ENCODE measurements at regions not wholly inside any gene's neighbourhood (a gene's known extent, or its start where the extent isn't known, plus 50 kb on each side); places are given as distances from the start of the nearest gene placed in this dataset.
A peak's percentile ranks its signal among the peaks of the same experiment; 100 is the strongest.

DNA sequence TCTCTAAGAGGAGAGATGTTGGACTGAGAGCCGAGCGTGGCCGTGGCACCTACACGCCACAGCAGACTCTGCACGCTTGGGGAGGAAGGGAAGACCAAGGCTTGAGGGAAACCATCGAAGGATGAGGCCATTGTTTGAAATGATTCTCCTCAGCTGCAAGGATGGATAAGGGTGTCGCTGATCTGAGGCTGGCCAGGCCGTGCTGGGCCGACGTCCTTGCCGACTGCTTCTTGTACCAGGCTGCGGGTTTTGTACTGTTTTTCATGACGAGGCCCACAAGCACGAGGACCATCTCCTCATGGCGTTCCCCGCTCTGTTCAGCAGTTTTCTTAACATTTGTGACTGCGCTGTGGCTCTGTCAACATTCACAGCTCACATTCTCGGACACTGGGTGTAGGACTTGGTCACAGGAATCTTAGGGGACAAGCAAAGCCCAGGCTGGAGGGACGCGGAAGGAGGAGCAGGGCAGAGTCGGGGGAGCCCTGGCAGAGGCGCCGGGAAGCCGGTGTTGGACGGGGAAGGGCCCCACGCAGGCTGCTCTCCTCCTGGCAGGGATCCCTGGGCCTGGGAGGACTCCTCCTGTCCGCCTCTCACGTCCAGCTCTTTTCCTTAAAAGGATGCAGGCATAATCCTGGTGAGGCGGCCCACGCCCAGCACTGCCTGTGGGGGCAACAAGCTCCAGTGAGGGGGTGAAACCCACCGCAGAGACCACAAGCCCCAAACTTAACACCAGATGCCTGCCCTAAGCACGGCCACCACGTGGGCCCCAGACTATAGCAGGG lies 259.0 kb upstream of the SALL3 start:
- no peaks in the 10 kb centered on the region for H4K20me1 ChIP-seq (ENCODE audit: insufficient read depth, low read length)
- no peak overlapping the region for H2AFZ ChIP-seq (ENCODE audit: insufficient read depth, low read depth, low read length, poor library complexity, severe bottlenecking)
- H3K27ac ChIP-seq (ENCODE audit: low read depth in 1 of 2, low read length in 2 of 2) = no peak overlapping the region
- no peak overlapping the region for H3K9ac ChIP-seq (ENCODE audit: insufficient read depth, low read length, poor library complexity, severe bottlenecking)
- H3K4me2 ChIP-seq (replicated peaks; ENCODE audit: extremely low read depth, low read length, poor library complexity, severe bottlenecking) = no peak overlapping the region
- no peaks in the 10 kb centered on the region for H3K4me1 Mint-ChIP-seq
- no peaks in the 10 kb centered on the region for H3K36me3 Mint-ChIP-seq
- H3K79me2 ChIP-seq (ENCODE audit: insufficient read depth, low read length) = no peaks in the 10 kb centered on the region
- no peak overlapping the region for H3K4me3 ChIP-seq (replicated peaks in 1 of 3; ENCODE audit: low read depth in 2 of 3, low read length in 3 of 3)
- no peak overlapping the region for H3K27ac Mint-ChIP-seq
- peaks cover 9 to 21% of the 10 kb centered on the region in 2 donors for H3K9me3 ChIP-seq (replicated peaks in 1 of 2; ENCODE audit: control insufficient read depth in 1 of 2, insufficient read depth in 1 of 2, low read length in 2 of 2)
- peaks cover 10 to 23% (median 14%) of the 10 kb centered on the region in 7 donors for H3K9me3 Mint-ChIP-seq
- 77% methylated on average over 28 of the region's 33 CpGs for WGBS (ENCODE audit: insufficient coverage)
- no peak overlapping the region for H3K4me3 Mint-ChIP-seq
- TF ChIP-seq, protein P1, sequence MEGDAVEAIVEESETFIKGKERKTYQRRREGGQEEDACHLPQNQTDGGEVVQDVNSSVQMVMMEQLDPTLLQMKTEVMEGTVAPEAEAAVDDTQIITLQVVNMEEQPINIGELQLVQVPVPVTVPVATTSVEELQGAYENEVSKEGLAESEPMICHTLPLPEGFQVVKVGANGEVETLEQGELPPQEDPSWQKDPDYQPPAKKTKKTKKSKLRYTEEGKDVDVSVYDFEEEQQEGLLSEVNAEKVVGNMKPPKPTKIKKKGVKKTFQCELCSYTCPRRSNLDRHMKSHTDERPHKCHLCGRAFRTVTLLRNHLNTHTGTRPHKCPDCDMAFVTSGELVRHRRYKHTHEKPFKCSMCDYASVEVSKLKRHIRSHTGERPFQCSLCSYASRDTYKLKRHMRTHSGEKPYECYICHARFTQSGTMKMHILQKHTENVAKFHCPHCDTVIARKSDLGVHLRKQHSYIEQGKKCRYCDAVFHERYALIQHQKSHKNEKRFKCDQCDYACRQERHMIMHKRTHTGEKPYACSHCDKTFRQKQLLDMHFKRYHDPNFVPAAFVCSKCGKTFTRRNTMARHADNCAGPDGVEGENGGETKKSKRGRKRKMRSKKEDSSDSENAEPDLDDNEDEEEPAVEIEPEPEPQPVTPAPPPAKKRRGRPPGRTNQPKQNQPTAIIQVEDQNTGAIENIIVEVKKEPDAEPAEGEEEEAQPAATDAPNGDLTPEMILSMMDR (IDR thresholded peaks at IDR 0.05) = no peak
- H3K27me3 ChIP-seq (ENCODE audit: control insufficient read depth in 2 of 2, insufficient read depth in 2 of 2, low read length in 2 of 2) = peaks cover 0 to 25% of the 10 kb centered on the region in 2 donors
- H3K36me3 ChIP-seq (replicated peaks in 1 of 2; ENCODE audit: control insufficient read depth in 1 of 2, insufficient read depth in 2 of 2, low read length in 2 of 2) = no peaks in the 10 kb centered on the region
- H3K27me3 Mint-ChIP-seq (ENCODE audit: low read depth in 3 of 3) = peaks cover 10 to 22% (median 22%) of the 10 kb centered on the region in 3 donors
- no peaks in the 10 kb centered on the region for H3K4me1 ChIP-seq (ENCODE audit: control insufficient read depth in 1 of 2, insufficient read depth in 2 of 2, low read length in 2 of 2)
- intact Hi-C loops (cut with micrococcal nuclease) = no loop called here
- DNase-seq = no peak

DNA sequence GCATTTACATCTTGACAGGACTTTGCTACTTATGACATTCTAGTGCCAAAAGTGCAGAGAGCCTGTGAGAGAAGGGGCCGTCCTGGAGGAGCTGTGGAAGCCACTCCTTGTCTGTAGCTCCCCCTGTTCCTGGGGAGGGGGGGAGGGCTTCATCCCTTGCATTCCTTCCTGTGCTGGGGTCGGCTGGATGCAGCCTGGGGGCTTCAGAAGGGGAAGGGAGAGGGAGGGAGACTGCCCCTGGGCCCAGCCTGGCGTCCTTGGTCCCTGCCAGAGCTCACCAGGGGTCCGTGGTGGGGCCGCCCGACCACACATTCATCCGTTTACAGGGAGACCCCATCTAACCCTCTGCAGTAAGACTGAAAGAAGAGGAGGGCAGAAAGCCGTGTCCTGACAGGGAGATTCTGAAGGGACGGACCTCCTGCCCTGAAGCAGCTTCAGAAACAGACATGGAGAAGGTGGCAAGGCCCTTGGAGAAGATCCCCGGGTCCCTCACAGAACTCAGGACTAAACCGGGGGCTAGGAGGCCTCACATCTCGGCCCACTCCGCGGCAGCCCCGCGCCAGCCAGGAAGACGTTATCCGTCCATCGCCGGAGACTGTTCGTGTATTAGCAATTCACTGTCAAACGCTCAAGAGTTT lies 258.3 kb upstream of the SALL3 start:
- H3K27ac Mint-ChIP-seq = peak overlapping the region in 1 of 7 donors; percentile 2
- TF ChIP-seq, protein P1 (IDR thresholded peaks at IDR 0.05) = no peak
- H4K20me1 ChIP-seq (ENCODE audit: insufficient read depth, low read length) = no peaks in the 10 kb centered on the region
- H3K36me3 ChIP-seq (replicated peaks in 1 of 2; ENCODE audit: control insufficient read depth in 1 of 2, insufficient read depth in 2 of 2, low read length in 2 of 2) = no peaks in the 10 kb centered on the region
- 20% methylated on average over 17 of the region's 22 CpGs for WGBS (ENCODE audit: insufficient coverage)
- no peaks in the 10 kb centered on the region for H3K4me1 Mint-ChIP-seq
- intact Hi-C loops (cut with micrococcal nuclease) = no loop called here
- no peak overlapping the region for H3K27ac ChIP-seq (ENCODE audit: low read depth in 1 of 2, low read length in 2 of 2)
- no peak overlapping the region for H3K4me2 ChIP-seq (replicated peaks; ENCODE audit: extremely low read depth, low read length, poor library complexity, severe bottlenecking)
- no peak for DNase-seq
- peaks cover 9 to 21% of the 10 kb centered on the region in 2 donors for H3K9me3 ChIP-seq (replicated peaks in 1 of 2; ENCODE audit: control insufficient read depth in 1 of 2, insufficient read depth in 1 of 2, low read length in 2 of 2)
- H3K4me3 Mint-ChIP-seq = peak overlapping the region in 1 of 2 donors; percentile 54
- H3K4me3 ChIP-seq (replicated peaks in 1 of 3; ENCODE audit: low read depth in 2 of 3, low read length in 3 of 3) = no peak overlapping the region
- peaks cover 10 to 20% (median 14%) of the 10 kb centered on the region in 7 donors for H3K9me3 Mint-ChIP-seq
- H3K79me2 ChIP-seq (ENCODE audit: insufficient read depth, low read length) = no peaks in the 10 kb centered on the region
- H2AFZ ChIP-seq (ENCODE audit: insufficient read depth, low read depth, low read length, poor library complexity, severe bottlenecking) = no peak overlapping the region
- no peaks in the 10 kb centered on the region for H3K36me3 Mint-ChIP-seq
- H3K9ac ChIP-seq (ENCODE audit: insufficient read depth, low read length, poor library complexity, severe bottlenecking) = no peak overlapping the region
- peaks cover 0 to 25% of the 10 kb centered on the region in 2 donors for H3K27me3 ChIP-seq (ENCODE audit: control insufficient read depth in 2 of 2, insufficient read depth in 2 of 2, low read length in 2 of 2)
- no peaks in the 10 kb centered on the region for H3K4me1 ChIP-seq (ENCODE audit: control insufficient read depth in 1 of 2, insufficient read depth in 2 of 2, low read length in 2 of 2)
- peaks cover 10 to 22% (median 20%) of the 10 kb centered on the region in 3 donors for H3K27me3 Mint-ChIP-seq (ENCODE audit: low read depth in 3 of 3)
